ENCODE measurements at regions not wholly inside any gene's neighbourhood (a gene's known extent, or its start where the extent isn't known, plus 50 kb on each side); places are given as distances from the start of the nearest gene placed in this dataset.
"Not testable (repeated sequence)": the region's sequence is repeated elsewhere in the genome, so short reads cannot be mapped to it uniquely, and the experiment has no call there.

DNA sequence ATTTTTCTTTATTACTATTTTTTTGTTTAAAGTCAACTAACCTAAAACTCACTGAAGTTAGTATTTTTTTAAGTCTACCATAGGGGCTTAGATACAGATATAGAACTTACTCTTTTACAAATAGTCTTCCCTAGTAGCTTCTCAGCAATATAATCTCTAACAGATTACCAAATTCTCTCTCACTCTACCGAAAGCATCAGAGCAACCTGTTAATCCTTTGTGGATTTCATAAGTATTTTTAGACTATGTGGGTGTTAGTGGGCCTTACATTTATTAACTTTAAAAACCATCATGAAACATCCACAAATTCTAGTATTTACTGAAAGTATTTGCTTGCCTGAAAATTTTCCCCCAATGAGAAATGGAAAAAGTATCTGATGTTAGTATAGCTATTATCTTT is 84.6 kb upstream of the TFPI start:
- H3K9me3 ChIP-seq (ENCODE audit: control insufficient read depth, low read length) = no peaks in the 10 kb centered on the region
- no peak overlapping the region for H3K27ac ChIP-seq (ENCODE audit: low read length)
- H3K27me3 ChIP-seq (ENCODE audit: control insufficient read depth, insufficient read depth) = no peaks in the 10 kb centered on the region
- no peak for DNase-seq
- H3K4me1 ChIP-seq (ENCODE audit: control insufficient read depth, insufficient read depth, low read length) = no peaks in the 10 kb centered on the region
- 89% methylated on average over 1 of the region's 1 CpG for WGBS
- no peak for ATAC-seq
- H3K4me3 ChIP-seq (ENCODE audit: low read length) = no peak overlapping the region
- intact Hi-C loops (cut with DNase I) = no loop called here

DNA sequence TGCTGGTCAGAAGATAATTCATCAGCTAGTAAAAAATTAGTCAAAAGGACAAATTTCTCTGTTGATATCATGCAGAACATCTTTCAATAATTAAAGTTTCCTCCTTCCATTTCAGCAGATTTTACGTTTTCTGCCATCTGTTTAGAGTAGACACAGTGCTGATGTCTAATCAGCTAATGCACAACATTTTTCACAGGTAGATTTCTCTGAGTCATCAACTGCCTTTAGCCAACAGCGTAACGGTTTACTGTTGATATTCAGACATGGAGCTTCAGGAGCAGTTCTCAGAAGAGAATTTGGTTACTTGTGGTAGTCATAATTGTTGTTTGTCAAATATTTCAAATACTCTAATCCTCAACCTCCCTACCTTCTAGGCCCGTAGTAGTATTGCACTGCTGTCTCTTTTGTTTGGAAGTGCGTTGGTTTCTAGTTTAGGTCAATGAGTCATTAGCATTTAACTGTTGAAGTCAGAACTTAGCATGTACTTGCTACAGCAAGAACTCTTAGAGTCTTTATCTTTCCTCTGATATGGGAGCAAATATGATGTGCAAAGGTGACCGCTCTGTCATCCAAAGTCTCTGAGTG is 86.8 kb upstream of the TFPI start:
- no peak overlapping the region for H3K4me3 ChIP-seq (ENCODE audit: low read length)
- H3K4me1 ChIP-seq (ENCODE audit: control insufficient read depth, insufficient read depth, low read length) = no peaks in the 10 kb centered on the region
- H3K27me3 ChIP-seq (ENCODE audit: control insufficient read depth, insufficient read depth) = no peaks in the 10 kb centered on the region
- intact Hi-C loops (cut with DNase I) = no loop called here
- no peak overlapping the region for H3K27ac ChIP-seq (ENCODE audit: low read length)
- 82% methylated on average over 6 of the region's 6 CpGs for WGBS
- no peaks in the 10 kb centered on the region for H3K9me3 ChIP-seq (ENCODE audit: control insufficient read depth, low read length)
- DNase-seq (no peak), ATAC-seq (no peak)

DNA sequence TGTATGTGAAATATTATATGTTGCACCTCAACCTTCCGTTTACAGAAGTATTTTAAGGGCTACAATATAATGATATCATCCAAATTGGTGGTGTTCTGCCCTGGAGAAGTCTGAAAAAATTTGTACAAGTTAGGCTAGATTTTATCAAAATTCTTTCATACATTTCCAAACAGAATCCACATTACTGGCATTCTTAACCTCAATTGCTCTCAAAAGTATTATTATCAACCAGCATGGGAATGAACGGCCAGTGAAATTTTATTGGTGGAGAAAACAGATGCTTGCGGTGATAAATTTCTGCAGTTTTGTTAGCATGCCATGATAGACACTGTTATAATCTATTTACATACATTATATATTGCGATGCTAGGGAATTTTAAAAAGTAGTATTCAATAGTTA is 88.3 kb upstream of the TFPI start:
- H3K27me3 ChIP-seq (ENCODE audit: control insufficient read depth, insufficient read depth) = no peaks in the 10 kb centered on the region
- H3K9me3 ChIP-seq (ENCODE audit: control insufficient read depth, low read length) = no peaks in the 10 kb centered on the region
- ATAC-seq (no peak), DNase-seq (no peak)
- no peak overlapping the region for H3K4me3 ChIP-seq (ENCODE audit: low read length)
- H3K27ac ChIP-seq (ENCODE audit: low read length) = no peak overlapping the region
- intact Hi-C loops (cut with DNase I) = no loop called here
- no peaks in the 10 kb centered on the region for H3K4me1 ChIP-seq (ENCODE audit: control insufficient read depth, insufficient read depth, low read length)
- WGBS = 83% methylated on average over 4 of the region's 4 CpGs

- no peaks in the 10 kb centered on the region for H3K4me1 ChIP-seq (ENCODE audit: control insufficient read depth, insufficient read depth, low read length)
- no peak for DNase-seq
- H3K27me3 ChIP-seq (ENCODE audit: control insufficient read depth, insufficient read depth) = no peaks in the 10 kb centered on the region
- no peak for ATAC-seq
- H3K9me3 ChIP-seq (ENCODE audit: control insufficient read depth, low read length) = no peaks in the 10 kb centered on the region
- no peak overlapping the region for H3K27ac ChIP-seq (ENCODE audit: low read length)
- H3K4me3 ChIP-seq (ENCODE audit: low read length) = no peak overlapping the region
- intact Hi-C loops (cut with DNase I) = no loop called here
These were observed 90.3 kb upstream of the TFPI start for GRCh38 chr2:187644486-187644885.

DNA sequence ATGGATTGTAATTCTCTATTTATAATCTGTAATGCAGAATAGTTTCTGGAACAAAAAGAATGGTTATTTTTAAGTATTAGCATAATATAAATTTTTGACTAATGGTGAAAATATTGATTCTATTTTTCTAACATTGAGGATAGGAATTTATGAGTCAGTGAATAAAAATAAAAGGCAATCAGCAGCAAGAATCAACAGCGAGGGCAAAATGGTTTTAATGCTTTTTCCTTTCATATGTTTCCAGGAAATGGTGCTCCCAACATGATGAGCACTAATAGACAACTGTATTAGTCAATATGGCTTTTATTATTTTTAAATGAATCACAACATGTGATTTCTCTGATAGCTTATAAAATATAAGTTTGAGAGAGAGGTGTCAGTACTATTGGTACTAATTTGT is 90.7 kb upstream of the TFPI start:
- intact Hi-C loops (cut with DNase I) = no loop called here
- Histone ChIP-seq H3K27ac (ENCODE audit: low read length) (no peak overlapping the region), H3K4me3 (ENCODE audit: low read length) (no peak overlapping the region), H3K27me3 (ENCODE audit: control insufficient read depth, insufficient read depth) (no peaks in the 10 kb centered on the region), H3K4me1 (ENCODE audit: control insufficient read depth, insufficient read depth, low read length) (no peaks in the 10 kb centered on the region), H3K9me3 (ENCODE audit: control insufficient read depth, low read length) (no peaks in the 10 kb centered on the region)
- no peak for DNase-seq
- ATAC-seq = no peak
- 72% methylated on average over 1 of the region's 1 CpG for WGBS

GRCh38 chr2:187646556-187646955 is 92.3 kb upstream of the TFPI start:
- 88% methylated on average over 1 of the region's 1 CpG for WGBS

DNA sequence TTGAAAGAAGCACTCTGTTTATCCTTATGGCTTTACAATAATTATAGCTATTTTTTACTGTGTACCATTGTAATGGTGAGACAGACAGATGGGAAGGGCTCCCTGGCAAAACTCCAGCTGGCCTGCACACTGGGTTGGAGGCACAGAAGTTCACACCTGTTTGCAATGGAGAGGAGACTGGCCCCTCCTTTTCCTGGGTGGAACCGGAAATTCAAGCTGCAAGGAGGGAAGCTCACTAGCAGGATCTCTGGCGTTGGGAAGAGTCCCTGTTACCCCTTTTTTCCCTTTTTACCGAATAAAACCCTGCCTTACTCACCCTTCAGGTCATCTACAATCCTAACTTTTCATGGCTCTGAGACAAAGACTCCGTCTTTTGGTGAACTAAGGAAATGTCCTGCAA is 100.3 kb upstream of the TFPI start:
- Histone ChIP-seq H3K9me3 (ENCODE audit: control insufficient read depth, low read length) (no peaks in the 10 kb centered on the region), H3K27ac (ENCODE audit: low read length) (no peak overlapping the region), H3K27me3 (ENCODE audit: control insufficient read depth, insufficient read depth) (no peaks in the 10 kb centered on the region), H3K4me1 (ENCODE audit: control insufficient read depth, insufficient read depth, low read length) (no peaks in the 10 kb centered on the region), H3K4me3 (ENCODE audit: low read length) (no peak overlapping the region)
- 53% methylated on average over 4 of the region's 4 CpGs for WGBS
- DNase-seq (peak in 1 of 3 donors; percentile 45), ATAC-seq (no peak)
- intact Hi-C loops (cut with DNase I) = no loop called here

More at GRCh38 chr2:187646556-187646955, 92.3 kb upstream of the TFPI start:
- no peak overlapping the region for H3K4me3 ChIP-seq (ENCODE audit: low read length)
- intact Hi-C loops (cut with DNase I) = no loop called here
- no peak overlapping the region for H3K27ac ChIP-seq (ENCODE audit: low read length)
- H3K27me3 ChIP-seq (ENCODE audit: control insufficient read depth, insufficient read depth) = no peaks in the 10 kb centered on the region
- no peak for DNase-seq
- H3K4me1 ChIP-seq (ENCODE audit: control insufficient read depth, insufficient read depth, low read length) = no peaks in the 10 kb centered on the region
- no peak for ATAC-seq
- no peaks in the 10 kb centered on the region for H3K9me3 ChIP-seq (ENCODE audit: control insufficient read depth, low read length)

DNA sequence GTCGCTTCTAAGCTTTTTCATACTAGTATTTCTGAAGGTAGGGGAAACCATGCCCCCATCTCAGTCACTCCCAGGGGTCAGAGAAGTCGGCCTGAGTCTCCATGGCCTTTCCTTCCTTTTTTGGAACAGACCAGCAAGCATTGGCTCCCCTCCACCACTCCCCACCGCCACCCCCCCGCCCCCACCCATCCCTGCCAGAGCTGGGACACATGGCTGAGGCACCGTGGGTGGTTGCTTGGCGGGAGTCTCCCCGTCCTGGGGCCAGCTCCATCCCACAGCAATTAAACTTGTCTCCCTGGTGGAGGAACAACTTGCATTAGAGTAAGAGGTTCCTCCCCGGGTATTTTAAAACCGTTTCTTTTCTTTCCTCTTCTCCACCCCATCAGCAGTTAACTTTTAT is 100.8 kb upstream of the TFPI start:
- Histone ChIP-seq H3K4me3 (ENCODE audit: low read length) (no peak overlapping the region), H3K4me1 (ENCODE audit: control insufficient read depth, insufficient read depth, low read length) (no peaks in the 10 kb centered on the region), H3K9me3 (ENCODE audit: control insufficient read depth, low read length) (no peaks in the 10 kb centered on the region), H3K27ac (ENCODE audit: low read length) (no peak overlapping the region), H3K27me3 (ENCODE audit: control insufficient read depth, insufficient read depth) (no peaks in the 10 kb centered on the region)
- ATAC-seq = peak in 1 of 2 donors; percentile 61
- WGBS = 66% methylated on average over 9 of the region's 9 CpGs
- DNase-seq = peak; percentile 19 to 70 (median 67)
- intact Hi-C loops (cut with DNase I) = no loop called here

GRCh38 chr2:187656123-187656522 is 101.9 kb upstream of the TFPI start:
- no peaks in the 10 kb centered on the region for H3K4me1 ChIP-seq (ENCODE audit: control insufficient read depth, insufficient read depth, low read length)
- H3K27ac ChIP-seq (ENCODE audit: low read length) = no peak overlapping the region
- WGBS = 79% methylated on average over 4 of the region's 4 CpGs
- H3K9me3 ChIP-seq (ENCODE audit: control insufficient read depth, low read length) = no peaks in the 10 kb centered on the region
- ATAC-seq (no peak), DNase-seq (no peak)
- intact Hi-C loops (cut with DNase I) = no loop called here
- H3K4me3 ChIP-seq (ENCODE audit: low read length) = no peak overlapping the region
- no peaks in the 10 kb centered on the region for H3K27me3 ChIP-seq (ENCODE audit: control insufficient read depth, insufficient read depth)

GRCh38 chr2:187658952-187659525 is 104.8 kb upstream of the TFPI start:
- 31% methylated on average over 5 of the region's 5 CpGs for WGBS
- no peak overlapping the region for H3K4me3 ChIP-seq (ENCODE audit: low read length)
- DNase-seq (no peak), ATAC-seq (peak; percentile 38 to 46)
- no peaks in the 10 kb centered on the region for H3K9me3 ChIP-seq (ENCODE audit: control insufficient read depth, low read length)
- intact Hi-C loops (cut with DNase I) = no loop called here
- no peak overlapping the region for H3K27ac ChIP-seq (ENCODE audit: low read length)
- H3K27me3 ChIP-seq (ENCODE audit: control insufficient read depth, insufficient read depth) = no peaks in the 10 kb centered on the region
- H3K4me1 ChIP-seq (ENCODE audit: control insufficient read depth, insufficient read depth, low read length) = no peaks in the 10 kb centered on the region

- DNase-seq; H3K27me3 ChIP-seq (ENCODE audit: control insufficient read depth, insufficient read depth); H3K27ac ChIP-seq (ENCODE audit: low read length); ATAC-seq; H3K9me3 ChIP-seq (ENCODE audit: control insufficient read depth, low read length); H3K4me3 ChIP-seq (ENCODE audit: low read length); intact Hi-C loops (cut with DNase I); H3K4me1 ChIP-seq (ENCODE audit: control insufficient read depth, insufficient read depth, low read length): not testable (repeated sequence)
- 89% methylated on average over 2 of the region's 2 CpGs for WGBS
These were observed 121.8 kb upstream of the TFPI start for GRCh38 chr2:187676050-187676449.

GRCh38 chr2:187679454-187679853 is 125.2 kb upstream of the TFPI start:
- ATAC-seq (no peak), DNase-seq (no peak)
- no peaks in the 10 kb centered on the region for H3K27me3 ChIP-seq (ENCODE audit: control insufficient read depth, insufficient read depth)
- no peaks in the 10 kb centered on the region for H3K4me1 ChIP-seq (ENCODE audit: control insufficient read depth, insufficient read depth, low read length)
- H3K4me3 ChIP-seq (ENCODE audit: low read length) = no peak overlapping the region
- H3K9me3 ChIP-seq (ENCODE audit: control insufficient read depth, low read length) = no peaks in the 10 kb centered on the region
- no peak overlapping the region for H3K27ac ChIP-seq (ENCODE audit: low read length)
- intact Hi-C loops (cut with DNase I) = no loop called here

All from right cardiac atrium (tissue), 5 donors.